ENCODE measurements at regions not wholly inside any gene's neighbourhood (a gene's known extent, or its start where the extent isn't known, plus 50 kb on each side); places are given as distances from the start of the nearest gene placed in this dataset.

GRCh38 chr1:55935236-55935635 lies 644.1 kb downstream of the PLPP3 start:
- Histone ChIP-seq H3K36me3 (no peaks in the 10 kb centered on the region), H3K4me3 (no peak overlapping the region), H3K27ac (no peak overlapping the region), H3K9me3 (ENCODE audit: low read depth) (no peaks in the 10 kb centered on the region), H3K27me3 (no peaks in the 10 kb centered on the region), H2AFZ (replicated peaks) (no peak overlapping the region), H3K4me2 (no peak overlapping the region), H3F3A (ENCODE audit: low read depth) (no peaks in the 10 kb centered on the region), H4K20me1 (ENCODE audit: low read depth) (no peaks in the 10 kb centered on the region), H3K4me1 (no peaks in the 10 kb centered on the region), H3K79me2 (ENCODE audit: low read depth) (no peaks in the 10 kb centered on the region), H3K9ac (no peak overlapping the region)
- H3K4me3 Mint-ChIP-seq, result no peak overlapping the region
- no peak overlapping the region for H3K27ac Mint-ChIP-seq
- peaks cover 9% of the 10 kb centered on the region for H3K4me1 Mint-ChIP-seq
- H3K36me3 Mint-ChIP-seq, result no peaks in the 10 kb centered on the region
- peaks cover 7% of the 10 kb centered on the region for H3K27me3 Mint-ChIP-seq (ENCODE audit: insufficient read depth, low read depth)
- DNase-seq (ENCODE audit: low spot score), result no peak
- peaks cover 13% of the 10 kb centered on the region for H3K9me3 Mint-ChIP-seq
- TF ChIP-seq EZH2phosphoT487 (IDR thresholded peaks at IDR 0.05), result no peak
- no peak for TF ChIP-seq EZH2 (IDR thresholded peaks at IDR 0.05)
- TF ChIP-seq CTCF (IDR thresholded peaks at IDR 0.05), result no peak

GRCh38 chr1:55932402-55932801 lies 647.0 kb downstream of the PLPP3 start:
- no peak overlapping the region for H3K4me3 Mint-ChIP-seq

GRCh38 chr1:55931081-55931940 lies 648.1 kb downstream of the PLPP3 start:
- no peaks in the 10 kb centered on the region for H3F3A ChIP-seq (ENCODE audit: low read depth)
- H3K27ac ChIP-seq, result no peak overlapping the region
- no peak overlapping the region for H2AFZ ChIP-seq (replicated peaks)
- no peaks in the 10 kb centered on the region for H3K9me3 ChIP-seq (ENCODE audit: low read depth)
- no peak overlapping the region for H3K4me2 ChIP-seq
- peaks cover 9% of the 10 kb centered on the region for H3K4me1 Mint-ChIP-seq
- no peak for DNase-seq (ENCODE audit: low spot score)
- no peak overlapping the region for H3K4me3 ChIP-seq
- no peaks in the 10 kb centered on the region for H3K27me3 ChIP-seq
- no peaks in the 10 kb centered on the region for H3K36me3 ChIP-seq
- H3K79me2 ChIP-seq (ENCODE audit: low read depth), result no peaks in the 10 kb centered on the region
- TF ChIP-seq EZH2phosphoT487 (IDR thresholded peaks at IDR 0.05) (no peak), CTCF (IDR thresholded peaks at IDR 0.05) (no peak), EZH2 (IDR thresholded peaks at IDR 0.05) (no peak)
- H3K27ac Mint-ChIP-seq, result no peak overlapping the region
- H3K36me3 Mint-ChIP-seq, result no peaks in the 10 kb centered on the region
- no peak overlapping the region for H3K9ac ChIP-seq
- peaks cover 11% of the 10 kb centered on the region for H3K9me3 Mint-ChIP-seq
- H3K27me3 Mint-ChIP-seq (ENCODE audit: insufficient read depth, low read depth), result peaks cover 3% of the 10 kb centered on the region
- H3K4me1 ChIP-seq, result no peaks in the 10 kb centered on the region
- H3K4me3 Mint-ChIP-seq, result no peak overlapping the region
- H4K20me1 ChIP-seq (ENCODE audit: low read depth), result no peaks in the 10 kb centered on the region

More at GRCh38 chr1:55932402-55932801, 647.0 kb downstream of the PLPP3 start:
- TF ChIP-seq EZH2phosphoT487 (IDR thresholded peaks at IDR 0.05) (no peak), CTCF (IDR thresholded peaks at IDR 0.05) (no peak), EZH2 (IDR thresholded peaks at IDR 0.05) (no peak)
- Histone ChIP-seq H3K27me3 (no peaks in the 10 kb centered on the region), H3K4me3 (no peak overlapping the region), H2AFZ (replicated peaks) (no peak overlapping the region), H3K27ac (no peak overlapping the region), H3K4me2 (no peak overlapping the region), H3F3A (ENCODE audit: low read depth) (no peaks in the 10 kb centered on the region), H3K79me2 (ENCODE audit: low read depth) (no peaks in the 10 kb centered on the region), H3K9ac (no peak overlapping the region), H3K4me1 (no peaks in the 10 kb centered on the region), H3K36me3 (no peaks in the 10 kb centered on the region), H3K9me3 (ENCODE audit: low read depth) (no peaks in the 10 kb centered on the region), H4K20me1 (ENCODE audit: low read depth) (no peaks in the 10 kb centered on the region)
- Mint-ChIP-seq H3K4me1 (peaks cover 9% of the 10 kb centered on the region), H3K36me3 (no peaks in the 10 kb centered on the region), H3K27me3 (ENCODE audit: insufficient read depth, low read depth) (peaks cover 3% of the 10 kb centered on the region), H3K9me3 (peaks cover 13% of the 10 kb centered on the region), H3K27ac (no peak overlapping the region)
- no peak for DNase-seq (ENCODE audit: low spot score)

Measured in neural progenitor cell (in vitro differentiated cells).